Panc1 (cell line): ENCODE measurements at regions not wholly inside any gene's neighbourhood (a gene's known extent, or its start where the extent isn't known, plus 50 kb on each side); places are given as distances from the start of the nearest gene placed in this dataset.

Source experiments
- ATAC-seq: fragments of 200-7000 bp; cut with Tn5 transposase; 2 replicates; pipeline ENCODE4 v1.9.1; 2020; ENCODE audit warnings: mild to moderate bottlenecking, moderate library complexity
- BruUV-seq: library from RNA; stranded (reverse); fragments of 400-500 nt; replicated peaks from 2 replicates; lab custom pipeline; 2021; lab: Mats Ljungman, UMichigan
- CTCF ChIA-PET: fragments of 300-600 bp; sonication (Branson Sonifier 250); formaldehyde crosslinking; loops from one replicate; lab custom pipeline; 2022; ENCODE audit warnings: antibody characterized with exemption; lab: Charles Lee
- POLR2A ChIA-PET: fragments of 300-600 bp; sonication (Branson Sonifier 250); formaldehyde crosslinking; loops from one replicate; lab custom pipeline; 2022; ENCODE audit warnings: antibody characterized with exemption; lab: Charles Lee
- DNase-seq: peaks from one replicate; pipeline ENCODE4 v3.0.0-alpha.2; 2010; ENCODE audit warnings: low read depth, low spot score
- H3K27ac ChIP-seq: 2 replicates; pipeline ENCODE4 v1.5.1; 2011; ENCODE audit warnings: mild to moderate bottlenecking, low read length, inconsistent platforms
- H3K27me3 ChIP-seq: fragments of 200-500 bp; sonication (Bioruptor generic); 2 replicates; pipeline ENCODE4 v1.6.0; 2014; ENCODE audit warnings: low read length, inconsistent platforms; ENCODE audit not compliant: control insufficient read depth, insufficient read depth
- H3K36me3 ChIP-seq: fragments of 200-500 bp; sonication (Bioruptor generic); 2 replicates; pipeline ENCODE4 v1.5.1; 2014; ENCODE audit warnings: inconsistent platforms, mild to moderate bottlenecking, low read length, moderate library complexity; ENCODE audit not compliant: control insufficient read depth, insufficient read depth
- H3K4me1 ChIP-seq: 2 replicates; pipeline ENCODE4 v1.5.1; 2011; ENCODE audit warnings: inconsistent platforms, mild to moderate bottlenecking, low read length, moderate library complexity; ENCODE audit not compliant: control insufficient read depth, insufficient read depth
- H3K4me3 ChIP-seq, 2 experiments: 2 replicates each; pipeline ENCODE4 v1.5.1; 2011 to 2012; ENCODE audit warnings: low read depth in 2 of 2, low read length in 2 of 2, mild to moderate bottlenecking in 2 of 2, inconsistent platforms in 1 of 2, moderate library complexity in 1 of 2
- H3K9me3 ChIP-seq: fragments of 200-500 bp; sonication (Bioruptor generic); 2 replicates; pipeline ENCODE4 v1.5.1; 2014; ENCODE audit warnings: low read depth, mild to moderate bottlenecking, inconsistent platforms, low read length, moderate library complexity; ENCODE audit not compliant: control insufficient read depth, insufficient read depth
- POLR2AphosphoS5 ChIP-seq: IDR thresholded peaks from 2 replicates; pipeline ENCODE4 v1.6.1; 2012; ENCODE audit warnings: mild to moderate bottlenecking, low read depth, low read length, moderate library complexity
- REST ChIP-seq, 2 experiments: IDR thresholded peaks; 2 replicates each; pipeline ENCODE4 v1.6.1; 2011 to 2012; ENCODE audit warnings: low read depth in 2 of 2, control low read depth in 1 of 2, low read length in 1 of 2, mild to moderate bottlenecking in 1 of 2, moderate library complexity in 1 of 2; ENCODE audit not compliant: insufficient read depth in 1 of 2
- SIN3A ChIP-seq: IDR thresholded peaks from 2 replicates; pipeline ENCODE4 v1.6.1; 2012; ENCODE audit warnings: low read depth, mild to moderate bottlenecking, low read length, moderate library complexity, borderline replicate concordance; ENCODE audit not compliant: insufficient read depth
- TCF7L2 ChIP-seq: IDR thresholded peaks from 2 replicates; pipeline ENCODE4 v1.6.1; 2011; ENCODE audit warnings: mild to moderate bottlenecking, low read depth, low read length, inconsistent platforms
- in situ Hi-C: cut with HindIII; loops from 2 replicates; pipeline ENCODE4 v1.10.0; 2016; ENCODE audit warnings: low sequenced_read_pairs, low pct_unique_long_range_greater_than_20kb
- intact Hi-C: fragments of 100-400 bp; cut with micrococcal nuclease; formaldehyde crosslinking; loops from one replicate; pipeline ENCODE4 v1.10.0; 2022; ENCODE audit not compliant: unreplicated experiment
- TF ChIP-seq, protein P1 (sequence below): fragments of 450-650 bp; IDR thresholded peaks from 2 replicates; pipeline ENCODE4 v1.5.1; 2017; ENCODE audit warnings: mild to moderate bottlenecking

DNA sequence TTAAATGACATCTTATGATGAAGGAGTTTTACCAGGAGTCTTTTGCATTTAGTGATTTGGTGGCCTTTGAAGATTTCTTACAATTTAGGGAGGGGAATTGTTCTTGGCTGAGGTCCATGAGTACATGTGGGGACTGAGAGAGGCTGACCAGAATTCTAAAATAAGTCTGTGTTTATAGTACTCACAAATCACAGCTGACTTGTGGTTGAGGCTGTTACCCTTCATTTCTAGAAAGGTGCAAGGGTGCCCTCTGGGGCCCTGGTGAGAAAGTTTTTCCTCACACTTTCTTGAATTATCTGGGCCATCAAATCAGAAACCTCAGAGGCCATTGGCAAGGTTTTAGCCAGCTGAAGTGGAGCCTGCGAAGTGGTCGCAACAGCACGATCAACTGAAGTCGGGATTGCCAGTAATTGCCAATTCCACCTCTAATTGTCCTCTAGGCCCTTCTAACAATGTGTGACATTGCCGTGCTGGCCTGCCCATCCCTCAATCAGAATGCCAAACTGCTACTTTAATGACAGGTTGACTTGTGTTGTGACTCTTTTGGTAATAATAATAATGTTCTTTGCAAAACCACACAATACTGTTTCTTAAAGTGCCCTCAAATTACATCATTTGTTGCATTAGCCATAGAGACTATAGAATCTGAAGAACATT is 221.6 kb downstream of the OGFRL1 start:
- POLR2A ChIA-PET, result no interaction called here
- in situ Hi-C loops, result no loop called here

GRCh38 chr6:71510856-71511255 is 222.2 kb downstream of the OGFRL1 start:
- no peak for DNase-seq
- no peak for ATAC-seq
- no peak overlapping the region for H3K27ac ChIP-seq
- intact Hi-C loops (loop anchor here (1.0 to 10.0 kb wide), 2 partner anchors 127 to 326 kb away; no protein-coding TSS in a partner anchor), in situ Hi-C loops (no loop called here)
- ChIA-PET POLR2A (no interaction called here), CTCF (interaction anchor here (1.2 kb wide), 1 partner anchor 128 kb away, joined by 4 read pairs; no protein-coding TSS in a partner anchor)
- H3K4me1 ChIP-seq, result no peaks in the 10 kb centered on the region
- H3K4me3 ChIP-seq, result no peak overlapping the region
- no peaks in the 10 kb centered on the region; the same call in 1 of the 2 replicates for H3K27me3 ChIP-seq
- H3K36me3 ChIP-seq, result no peaks in the 10 kb centered on the region
- no TSS peak for BruUV-seq
- H3K9me3 ChIP-seq, result no peaks in the 10 kb centered on the region
- TF ChIP-seq, protein P1, sequence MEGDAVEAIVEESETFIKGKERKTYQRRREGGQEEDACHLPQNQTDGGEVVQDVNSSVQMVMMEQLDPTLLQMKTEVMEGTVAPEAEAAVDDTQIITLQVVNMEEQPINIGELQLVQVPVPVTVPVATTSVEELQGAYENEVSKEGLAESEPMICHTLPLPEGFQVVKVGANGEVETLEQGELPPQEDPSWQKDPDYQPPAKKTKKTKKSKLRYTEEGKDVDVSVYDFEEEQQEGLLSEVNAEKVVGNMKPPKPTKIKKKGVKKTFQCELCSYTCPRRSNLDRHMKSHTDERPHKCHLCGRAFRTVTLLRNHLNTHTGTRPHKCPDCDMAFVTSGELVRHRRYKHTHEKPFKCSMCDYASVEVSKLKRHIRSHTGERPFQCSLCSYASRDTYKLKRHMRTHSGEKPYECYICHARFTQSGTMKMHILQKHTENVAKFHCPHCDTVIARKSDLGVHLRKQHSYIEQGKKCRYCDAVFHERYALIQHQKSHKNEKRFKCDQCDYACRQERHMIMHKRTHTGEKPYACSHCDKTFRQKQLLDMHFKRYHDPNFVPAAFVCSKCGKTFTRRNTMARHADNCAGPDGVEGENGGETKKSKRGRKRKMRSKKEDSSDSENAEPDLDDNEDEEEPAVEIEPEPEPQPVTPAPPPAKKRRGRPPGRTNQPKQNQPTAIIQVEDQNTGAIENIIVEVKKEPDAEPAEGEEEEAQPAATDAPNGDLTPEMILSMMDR, result no peak
- no peak for TF ChIP-seq REST (IDR thresholded peaks at IDR 0.05; ENCODE audit: insufficient read depth in 1 of 2, low read depth in 2 of 2, low read length in 1 of 2)
- TF ChIP-seq TCF7L2, result no peak
- no peak for TF ChIP-seq POLR2AphosphoS5
- no peak for TF ChIP-seq SIN3A

More for the DNA sequence above, 221.6 kb downstream of the OGFRL1 start:
- intact Hi-C loops, result loop anchor here (1.0 to 10.0 kb wide), 2 partner anchors 126 to 325 kb away; no protein-coding TSS in a partner anchor
- Histone ChIP-seq H3K4me1 (no peaks in the 10 kb centered on the region), H3K4me3 (no peak overlapping the region), H3K27ac (no peak overlapping the region; the same call in 1 of the 2 replicates), H3K36me3 (no peaks in the 10 kb centered on the region), H3K9me3 (no peaks in the 10 kb centered on the region), H3K27me3 (no peaks in the 10 kb centered on the region; the same call in 1 of the 2 replicates)
- DNase-seq (no peak), ATAC-seq (peak; percentile 93)
- TF ChIP-seq REST (IDR thresholded peaks at IDR 0.05; ENCODE audit: insufficient read depth in 1 of 2, low read depth in 2 of 2, low read length in 1 of 2), result no peak
- TF ChIP-seq, protein P1, result peak; percentile 81
- CTCF ChIA-PET, result interaction anchor here (0.6 to 1.2 kb wide), 4 partner anchors 119 to 143 kb away, joined by 3 to 9 read pairs (median 4); no protein-coding TSS in a partner anchor
- BruUV-seq, result no TSS peak
